PFSK-1 (cell line): ENCODE measurements at regions not wholly inside any gene's neighbourhood (a gene's known extent, or its start where the extent isn't known, plus 50 kb on each side); places are given as distances from the start of the nearest gene placed in this dataset.

Experiments used
- POLR2AphosphoS5 ChIP-seq: IDR thresholded peaks from 2 replicates; pipeline ENCODE4 v1.6.1; 2012; ENCODE audit warnings: low read depth, mild to moderate bottlenecking, control low read depth, low read length, moderate library complexity
- SIN3A ChIP-seq: IDR thresholded peaks from 2 replicates; pipeline ENCODE4 v1.6.1; 2012; ENCODE audit warnings: mild to moderate bottlenecking, low read length, moderate library complexity, borderline replicate concordance; ENCODE audit not compliant: insufficient read depth
- TAF1 ChIP-seq: IDR thresholded peaks from 2 replicates; pipeline ENCODE4 v1.6.1; 2012; ENCODE audit warnings: low read length, control low read depth, borderline replicate concordance; ENCODE audit not compliant: insufficient read depth

DNA sequence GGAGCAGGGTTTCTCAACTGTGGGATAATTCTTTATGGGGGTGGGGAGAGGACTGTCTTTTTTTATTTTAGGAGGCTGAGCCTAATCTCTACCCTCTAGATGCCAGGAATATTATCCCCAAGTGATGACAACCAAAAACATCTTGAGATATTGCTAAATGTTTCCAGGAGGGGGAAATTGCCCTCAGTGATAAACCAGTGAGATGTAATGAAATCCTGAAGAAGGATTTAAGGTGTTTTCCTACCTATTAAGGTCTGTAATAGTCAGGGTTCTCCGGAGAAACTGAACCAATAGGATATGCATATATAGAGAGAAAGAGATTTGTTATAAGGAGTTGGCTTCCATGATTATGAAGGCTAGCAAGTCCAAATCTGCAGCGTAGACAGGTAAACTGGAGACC lies 208.3 kb upstream of the MIR17HG start:
- TF ChIP-seq POLR2AphosphoS5, result no peak
- no peak for TF ChIP-seq TAF1
- TF ChIP-seq SIN3A, result no peak
